CD4-positive, alpha-beta T cell treated with Interleukin-1 beta for 1 hour (primary cell): ENCODE measurements at regions not wholly inside any gene's neighbourhood (a gene's known extent, or its start where the extent isn't known, plus 50 kb on each side); places are given as distances from the start of the nearest gene placed in this dataset.

Source experiments
- DNase-seq, 2 donors: peaks; one replicate each; pipeline ENCODE4 v3.0.0-alpha.2; 2020 to 2022

DNA sequence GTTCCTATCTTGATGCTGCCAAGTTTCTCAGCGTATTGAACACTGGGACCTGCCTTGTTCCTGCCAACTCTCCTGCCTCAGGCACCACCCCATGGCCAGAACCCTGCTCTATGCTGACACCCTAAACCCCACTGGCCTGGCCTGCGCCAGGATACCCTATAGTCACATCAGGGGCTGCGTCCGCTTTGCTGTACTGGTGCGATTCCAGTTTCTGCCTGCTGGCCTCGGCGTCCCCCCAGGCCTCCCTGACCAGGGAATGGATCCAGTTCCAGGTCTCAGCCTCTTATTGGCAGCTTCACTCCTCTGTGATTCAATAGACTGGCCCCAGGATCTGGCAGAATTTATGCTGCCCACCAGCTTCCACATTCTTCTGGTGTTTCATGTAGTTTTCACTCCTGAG, 55.0 kb downstream of the GPR6 start:
- no peak for DNase-seq

DNA sequence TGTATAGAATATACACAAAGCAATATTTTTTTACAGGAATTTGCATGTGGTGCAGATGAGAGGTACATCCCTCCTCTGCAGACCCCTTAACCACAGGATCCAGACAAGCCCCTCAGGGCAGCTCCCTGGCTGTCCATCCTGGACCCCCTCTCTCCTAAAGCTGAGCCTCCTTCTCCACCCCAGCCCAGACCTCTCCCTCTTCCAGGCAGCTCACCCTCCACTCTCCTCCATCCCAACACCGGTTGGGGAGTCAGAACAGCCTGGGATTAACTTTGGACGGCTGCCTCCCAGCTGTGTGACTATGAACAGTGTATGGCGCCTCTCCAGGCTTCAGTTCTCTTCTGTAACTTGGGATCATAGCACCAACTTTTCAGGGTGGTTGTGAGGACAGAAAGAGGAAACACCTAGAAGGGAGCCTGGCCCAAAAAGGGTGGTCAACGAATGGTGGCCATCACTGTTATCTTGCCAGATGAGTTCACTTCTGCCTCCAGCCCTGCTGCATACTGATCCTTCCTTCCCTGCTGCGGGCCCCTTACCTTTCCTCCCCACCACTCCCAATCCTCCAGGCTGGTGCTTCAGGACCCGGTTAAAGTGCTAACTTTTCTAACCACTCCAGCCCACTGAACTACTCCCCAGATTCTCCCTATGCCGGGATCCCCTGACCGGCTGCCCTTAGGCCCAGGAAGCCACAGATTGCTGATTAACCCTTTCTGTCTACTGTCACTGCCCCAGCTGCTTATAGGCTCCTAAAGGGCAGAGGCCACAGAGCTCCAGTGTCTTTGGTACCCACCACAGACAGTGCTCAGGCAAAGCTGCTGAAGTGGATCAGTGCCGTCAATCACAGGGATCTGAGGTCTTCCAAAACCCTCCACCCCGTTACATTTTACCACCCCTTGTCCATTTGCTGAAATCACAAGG, 55.9 kb downstream of the GPR6 start:
- no peak for DNase-seq

GRCh38 chr6:110034667-110035036, 56.5 kb downstream of the GPR6 start:
- DNase-seq: no peak

DNA sequence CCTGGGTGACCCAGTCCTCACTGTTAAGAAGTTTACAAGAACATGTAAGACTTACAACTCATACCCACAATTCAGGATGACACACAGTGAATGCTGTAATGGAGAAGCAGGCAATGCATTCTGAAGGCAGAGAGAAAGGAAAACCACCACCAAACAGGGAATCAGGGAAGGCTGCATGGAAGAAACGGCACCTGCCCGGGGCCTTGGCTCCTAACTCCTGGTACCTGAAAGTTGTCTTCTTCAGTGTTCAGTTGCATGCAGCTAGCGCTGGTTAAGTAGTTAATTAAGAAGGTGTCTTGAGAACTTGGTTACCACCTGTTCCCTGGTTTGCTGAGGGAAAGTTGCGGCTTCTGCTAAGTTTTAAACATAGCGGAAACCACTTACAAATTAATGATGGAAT, 57.2 kb downstream of the GPR6 start:
- no peak for DNase-seq

DNA sequence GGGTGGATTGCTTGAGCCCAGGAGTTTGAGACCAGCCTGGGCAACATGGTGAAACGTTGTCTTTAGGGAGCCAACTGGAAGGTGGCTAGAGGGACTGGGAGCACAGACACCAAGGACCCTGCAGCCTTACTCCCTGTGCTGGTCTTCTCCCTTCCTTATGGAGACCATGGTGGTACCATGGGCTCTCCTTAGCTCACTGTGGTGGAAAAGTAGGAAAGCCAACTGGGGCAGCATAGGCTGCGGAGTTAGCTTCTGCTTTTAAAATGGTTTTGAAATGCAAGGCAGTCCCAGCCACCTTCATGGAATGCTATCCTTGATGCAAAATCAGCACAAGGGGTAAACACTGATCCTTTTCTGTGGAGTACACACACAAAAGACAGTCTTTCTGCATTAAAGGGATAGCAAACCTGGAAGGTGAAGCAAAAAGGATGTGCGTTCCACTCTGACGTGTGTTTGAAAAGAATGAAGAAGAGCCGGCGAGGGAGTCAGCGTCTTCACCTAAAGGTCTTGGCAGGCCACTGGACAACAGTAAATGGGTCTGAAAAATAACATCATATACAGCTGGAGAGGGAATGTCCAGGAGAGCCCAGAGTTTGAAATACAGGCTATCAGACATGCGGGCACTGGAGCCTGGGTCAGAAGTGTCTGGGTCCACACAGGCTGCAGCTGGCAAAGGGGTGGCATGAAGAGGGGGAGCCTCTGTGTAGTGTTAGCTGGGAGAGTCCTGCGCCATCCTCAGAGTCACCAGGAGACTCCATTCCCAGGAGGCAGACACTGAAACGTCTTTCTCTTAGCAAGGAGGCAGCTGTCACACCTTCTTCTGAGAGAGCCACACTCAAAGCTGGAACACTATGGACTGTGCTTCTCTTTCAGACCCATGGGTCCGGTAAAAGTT, 58.5 kb downstream of the GPR6 start:
- DNase-seq: no peak

- DNase-seq: no peak
These were observed 59.7 kb downstream of the GPR6 start for GRCh38 chr6:110037726-110038295.

DNA sequence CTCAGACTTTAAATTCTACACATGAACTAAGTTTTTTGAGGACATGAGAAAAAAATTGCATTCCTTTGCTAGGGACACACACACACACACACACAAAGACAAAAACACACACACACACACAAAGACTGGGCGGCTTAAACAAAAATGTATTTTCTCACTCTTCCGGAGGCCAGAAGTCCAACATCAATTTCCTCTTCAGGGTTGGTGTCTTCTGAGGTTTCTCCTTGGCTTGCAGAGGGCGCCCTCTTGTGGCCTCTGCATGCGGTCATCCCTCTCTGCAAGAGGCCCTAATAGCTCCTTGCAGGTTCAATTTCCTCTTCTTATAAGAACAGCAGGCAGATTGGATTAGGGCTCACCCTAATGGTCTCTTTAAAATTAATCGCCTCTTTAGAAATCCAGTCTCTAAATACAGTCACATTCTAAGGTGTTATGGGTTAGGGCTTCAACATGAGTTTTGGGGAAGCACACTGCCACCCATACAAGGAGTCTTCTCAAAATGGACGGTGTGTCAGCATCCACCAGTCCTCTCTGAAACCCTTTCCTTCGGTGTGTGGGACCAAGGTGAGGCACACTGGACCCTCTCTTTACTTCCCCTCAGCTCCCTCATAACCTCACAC, 61.4 kb downstream of the GPR6 start:
- DNase-seq: peak; percentile 82 to 83

DNA sequence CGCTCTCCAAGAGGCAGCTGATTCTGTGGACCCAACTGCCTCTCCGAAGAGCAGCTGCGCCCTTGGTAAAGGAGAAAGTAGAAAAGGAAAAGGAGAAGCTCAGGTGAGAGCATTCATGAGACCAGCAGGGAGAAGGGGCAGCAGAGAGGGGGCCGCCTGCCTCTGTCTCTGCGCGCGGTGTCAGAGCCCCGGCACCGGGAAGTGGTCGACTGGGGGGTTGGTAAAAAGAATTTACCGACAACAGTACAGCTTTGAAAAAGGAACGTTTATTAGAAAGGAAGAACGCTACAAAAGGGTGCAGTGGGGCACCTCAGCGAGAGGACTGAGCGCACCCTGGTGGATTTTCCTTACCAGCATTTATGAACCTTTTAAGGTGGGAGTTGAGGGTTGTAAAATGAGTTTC, 61.9 kb downstream of the GPR6 start:
- peak; percentile 19 to 33 for DNase-seq

- no peak for DNase-seq
These were observed 62.6 kb downstream of the GPR6 start for GRCh38 chr6:110040716-110041115.

DNA sequence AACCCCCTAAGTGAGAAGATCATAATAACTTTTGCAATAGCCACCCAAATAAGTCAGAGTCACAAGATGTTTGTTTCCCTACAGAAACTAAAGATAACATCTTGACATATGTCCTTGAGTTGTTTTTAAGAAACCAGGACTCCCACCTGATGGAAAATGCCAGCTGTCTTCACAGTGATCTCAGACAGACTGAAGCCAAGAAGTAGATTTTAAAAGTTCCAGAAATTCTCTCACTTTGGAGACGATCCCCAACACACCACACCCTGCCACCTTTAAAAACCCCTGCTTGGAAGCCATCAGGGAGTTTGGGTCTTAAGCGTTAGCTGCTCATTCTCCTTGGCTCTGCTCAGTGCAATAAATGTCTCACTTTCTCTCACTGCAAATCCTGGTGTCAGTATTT, 63.0 kb downstream of the GPR6 start:
- DNase-seq: no peak

DNA sequence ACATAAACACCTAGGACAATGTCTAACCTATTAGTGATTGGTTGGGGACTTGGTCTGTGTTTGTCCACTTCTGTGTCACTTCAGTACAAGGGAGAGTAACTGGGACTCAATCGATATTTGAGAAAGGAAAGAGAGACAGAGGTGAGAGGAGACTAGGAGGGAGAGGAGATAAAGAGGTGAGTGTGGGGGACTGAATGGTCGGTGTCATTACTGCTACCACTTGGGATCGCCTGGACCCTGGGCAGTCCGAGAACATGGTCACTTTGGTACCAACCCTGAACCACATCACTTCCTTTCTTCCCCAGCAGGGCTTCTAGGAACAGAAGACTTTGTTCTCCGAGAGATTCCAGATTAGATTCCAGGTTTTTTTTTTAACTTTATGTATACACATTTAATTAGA, 63.7 kb downstream of the GPR6 start:
- no peak for DNase-seq

- DNase-seq: no peak
These were observed 64.7 kb downstream of the GPR6 start for GRCh38 chr6:110042670-110043296.

- no peak for DNase-seq
These were observed 65.4 kb downstream of the GPR6 start for GRCh38 chr6:110043366-110043994.

DNA sequence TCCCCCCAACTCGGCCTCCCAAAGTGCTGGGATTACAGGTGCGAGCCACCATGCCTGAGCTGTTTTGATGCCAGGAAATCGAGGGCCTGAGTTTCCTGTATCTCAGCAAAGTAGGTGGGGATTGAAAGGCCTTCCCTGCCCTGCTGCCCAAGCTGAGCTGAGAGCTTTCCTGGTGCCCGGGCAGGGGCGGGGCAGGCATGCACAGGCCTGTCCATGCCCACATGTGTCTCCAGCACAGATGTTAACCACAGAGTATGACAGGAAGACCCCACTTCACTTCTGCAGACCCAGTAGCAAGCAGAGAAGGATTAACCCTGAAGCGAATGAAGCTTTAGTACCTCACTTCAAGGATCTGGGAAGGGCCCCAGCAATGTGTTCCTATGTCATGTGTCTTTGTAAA, 66.0 kb downstream of the GPR6 start:
- DNase-seq: no peak

DNA sequence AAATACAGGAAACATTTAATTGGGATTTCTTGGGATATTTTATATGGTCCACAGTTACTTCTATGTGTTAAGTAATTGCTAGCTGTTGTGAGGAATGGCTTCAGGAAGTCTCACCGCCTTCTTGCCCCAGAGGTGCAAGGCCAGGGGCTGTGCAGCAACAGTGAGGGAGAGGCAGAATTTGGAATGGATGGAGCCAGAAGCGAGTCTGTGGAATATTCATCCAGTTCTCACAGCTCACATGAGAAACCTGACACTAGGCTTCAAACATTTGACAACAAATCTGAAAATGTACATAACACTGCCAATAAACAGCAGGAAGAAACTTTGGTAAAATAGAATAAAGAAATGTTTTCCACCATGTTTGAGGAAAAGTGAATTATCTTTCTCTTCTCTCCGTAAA, 66.5 kb downstream of the GPR6 start:
- DNase-seq: no peak

DNA sequence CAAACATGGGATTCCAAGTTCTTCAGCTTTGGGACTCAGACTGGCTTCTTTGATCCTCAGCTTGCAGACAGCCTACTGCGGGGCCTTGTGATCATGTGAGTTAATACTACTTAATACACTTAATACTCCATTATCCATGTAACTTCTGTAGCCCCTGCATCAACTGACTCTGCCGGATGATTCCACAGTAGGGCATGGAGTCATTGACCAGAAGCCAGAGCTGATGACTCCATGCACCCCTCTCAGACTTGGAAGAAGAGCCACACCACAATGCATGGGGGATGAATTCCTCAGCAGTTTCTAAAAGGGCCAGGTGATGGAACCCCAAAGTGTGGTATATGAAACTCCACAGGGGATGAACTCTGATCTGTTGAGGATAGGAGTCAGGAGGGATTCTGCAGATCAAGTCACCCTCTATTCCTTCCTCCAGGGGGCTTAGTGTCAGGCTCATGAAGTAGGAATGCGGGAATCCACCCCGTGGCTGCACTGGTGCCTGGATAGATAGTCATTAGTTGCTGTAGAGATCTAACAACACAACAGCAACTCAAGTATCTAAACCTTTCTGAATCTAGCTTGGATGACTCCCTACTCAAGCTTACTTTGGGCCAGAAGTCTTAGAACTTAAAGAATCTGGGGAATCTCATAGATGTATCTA, 70.2 kb downstream of the GPR6 start:
- DNase-seq: no peak

GRCh38 chr6:110049696-110050439, 71.8 kb downstream of the GPR6 start:
- no peak for DNase-seq
